ENCODE measurements at regions not wholly inside any gene's neighbourhood (a gene's known extent, or its start where the extent isn't known, plus 50 kb on each side); places are given as distances from the start of the nearest gene placed in this dataset.
A peak's percentile ranks its signal among the peaks of the same experiment; 100 is the strongest.

DNA sequence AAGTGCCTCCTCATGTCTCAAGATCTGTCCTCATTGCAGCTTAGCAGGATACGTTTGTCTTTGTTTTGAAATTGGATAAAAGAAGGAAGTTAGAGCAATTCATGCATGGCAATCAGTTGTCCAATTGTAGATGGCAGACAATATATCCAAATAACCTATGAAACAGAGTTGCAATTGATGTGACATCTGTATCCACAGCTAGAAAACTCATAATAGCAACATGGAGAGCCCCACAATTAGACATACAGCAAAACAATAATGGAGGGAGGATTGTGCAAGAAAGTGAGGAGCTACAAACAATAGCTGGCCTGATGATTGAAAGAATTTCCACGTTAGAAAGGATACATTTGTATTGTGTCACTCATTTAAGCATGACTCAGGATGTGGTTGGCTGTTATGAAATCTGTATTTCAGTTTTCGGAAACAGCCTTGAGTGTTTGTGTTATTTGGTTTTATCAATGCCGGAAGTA is 132.0 kb downstream of the FAM174A start:
- no TSS peak for BruUV-seq (replicated peaks)
- Histone ChIP-seq H3K27me3 (ENCODE audit: insufficient read depth, low read depth) (no peaks in the 10 kb centered on the region), H3K9me2 (ENCODE audit: insufficient read depth) (no peaks in the 10 kb centered on the region), H3K36me3 (ENCODE audit: low read depth) (no peaks in the 10 kb centered on the region), H4K20me1 (ENCODE audit: insufficient read depth) (no peaks in the 10 kb centered on the region), H3K4me3 (no peak overlapping the region), H3K27ac (no peak overlapping the region), H3K79me2 (ENCODE audit: low read depth) (no peaks in the 10 kb centered on the region), H3F3A (ENCODE audit: insufficient read depth, low read depth) (no peaks in the 10 kb centered on the region), H3K9me3 (ENCODE audit: insufficient read depth, low read depth) (no peaks in the 10 kb centered on the region), H3K4me2 (no peak overlapping the region), H2AFZ (no peak overlapping the region), H3K4me1 (replicated peaks; ENCODE audit: insufficient read depth) (no peaks in the 10 kb centered on the region)
- peak in 1 of 2 experiments; percentile 40 for DNase-seq
- intact Hi-C loops (cut with micrococcal nuclease; ENCODE audit: unreplicated experiment): no loop called here
- CTCF ChIA-PET: no interaction called here
- POLR2A ChIA-PET (ENCODE audit: unreplicated experiment): no interaction called here
- no peak for TF ChIP-seq CTCF (conservative IDR thresholded peaks at IDR 0.05)
- no peak for TF ChIP-seq EZH2 (IDR thresholded peaks at IDR 0.05; ENCODE audit: low read depth)

GRCh38 chr5:100668511-100668910 is 133.3 kb downstream of the FAM174A start:
- no peaks in the 10 kb centered on the region for H3K27me3 ChIP-seq (ENCODE audit: insufficient read depth, low read depth)
- no peak overlapping the region for H2AFZ ChIP-seq
- H3K27ac ChIP-seq: no peak overlapping the region
- CTCF ChIA-PET: no interaction called here
- no peaks in the 10 kb centered on the region for H4K20me1 ChIP-seq (ENCODE audit: insufficient read depth)
- intact Hi-C loops (cut with micrococcal nuclease; ENCODE audit: unreplicated experiment): no loop called here
- no TSS peak for BruUV-seq (replicated peaks)
- no peak overlapping the region for H3K4me3 ChIP-seq
- H3K9me3 ChIP-seq (ENCODE audit: insufficient read depth, low read depth): no peaks in the 10 kb centered on the region
- no peaks in the 10 kb centered on the region for H3F3A ChIP-seq (ENCODE audit: insufficient read depth, low read depth)
- POLR2A ChIA-PET (ENCODE audit: unreplicated experiment): no interaction called here
- H3K4me1 ChIP-seq (replicated peaks; ENCODE audit: insufficient read depth): no peaks in the 10 kb centered on the region
- no peaks in the 10 kb centered on the region for H3K79me2 ChIP-seq (ENCODE audit: low read depth)
- no peak for DNase-seq
- TF ChIP-seq CTCF (conservative IDR thresholded peaks at IDR 0.05): no peak
- H3K9me2 ChIP-seq (ENCODE audit: insufficient read depth): no peaks in the 10 kb centered on the region
- no peak overlapping the region for H3K4me2 ChIP-seq
- no peaks in the 10 kb centered on the region for H3K36me3 ChIP-seq (ENCODE audit: low read depth)

DNA sequence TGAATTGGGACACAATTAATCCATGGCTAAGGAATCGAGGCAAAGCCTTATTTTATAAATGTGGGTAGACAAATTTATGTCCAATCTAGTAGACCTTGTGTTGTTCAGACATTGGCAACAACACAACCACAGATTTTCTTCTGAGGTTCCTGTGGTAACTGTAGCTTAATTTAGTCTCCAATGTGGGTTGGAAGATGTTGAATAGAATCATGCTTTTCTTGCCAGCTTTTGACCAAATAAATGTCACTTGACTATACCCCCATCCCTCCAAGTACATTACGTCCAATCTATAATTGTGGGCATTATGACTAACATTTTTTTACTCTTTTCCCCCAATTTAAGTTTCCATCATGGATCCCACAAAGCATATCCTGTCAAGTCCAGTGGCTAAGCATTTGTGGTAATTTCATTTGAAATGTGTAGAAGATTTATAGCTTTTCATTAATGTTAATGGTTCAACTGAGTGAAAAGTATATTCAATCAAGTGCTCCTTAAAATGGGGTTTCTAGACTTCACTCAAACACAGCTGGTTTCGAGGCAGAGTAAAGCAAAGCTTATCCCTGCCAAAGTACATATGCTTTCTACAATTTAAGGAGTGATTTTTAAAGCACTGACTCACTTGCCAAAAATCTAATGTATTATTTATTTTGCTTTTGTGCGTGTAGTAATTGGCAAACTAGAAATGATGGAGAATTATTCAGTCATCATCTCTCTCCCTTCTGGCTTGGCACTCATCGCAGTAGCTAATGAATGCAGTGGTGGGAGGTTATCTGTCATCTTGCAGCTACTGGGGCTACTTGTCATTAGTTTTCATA is 141.8 kb downstream of the FAM174A start:
- intact Hi-C loops (cut with micrococcal nuclease; ENCODE audit: unreplicated experiment): no loop called here

More for the DNA sequence above, 141.8 kb downstream of the FAM174A start:
- Histone ChIP-seq H3K9me3 (ENCODE audit: insufficient read depth, low read depth) (no peaks in the 10 kb centered on the region), H3K4me1 (replicated peaks; ENCODE audit: insufficient read depth) (no peaks in the 10 kb centered on the region), H3F3A (ENCODE audit: insufficient read depth, low read depth) (no peaks in the 10 kb centered on the region), H3K4me3 (no peak overlapping the region), H3K9me2 (ENCODE audit: insufficient read depth) (no peaks in the 10 kb centered on the region), H3K36me3 (ENCODE audit: low read depth) (no peaks in the 10 kb centered on the region), H3K27me3 (ENCODE audit: insufficient read depth, low read depth) (no peaks in the 10 kb centered on the region), H3K4me2 (no peak overlapping the region), H3K27ac (no peak overlapping the region), H3K79me2 (ENCODE audit: low read depth) (no peaks in the 10 kb centered on the region), H2AFZ (no peak overlapping the region), H4K20me1 (ENCODE audit: insufficient read depth) (no peaks in the 10 kb centered on the region)
- CTCF ChIA-PET: no interaction called here
- POLR2A ChIA-PET (ENCODE audit: unreplicated experiment): no interaction called here
- no TSS peak for BruUV-seq (replicated peaks)
- no peak for TF ChIP-seq EZH2 (IDR thresholded peaks at IDR 0.05; ENCODE audit: low read depth)
- TF ChIP-seq CTCF (conservative IDR thresholded peaks at IDR 0.05): no peak
- no peak for DNase-seq

All from PC-9 (cell line).